ENCODE measurements at regions not wholly inside any gene's neighbourhood (a gene's known extent, or its start where the extent isn't known, plus 50 kb on each side); places are given as distances from the start of the nearest gene placed in this dataset.
"Not testable (repeated sequence)": the region's sequence is repeated elsewhere in the genome, so short reads cannot be mapped to it uniquely, and the experiment has no call there.

DNA sequence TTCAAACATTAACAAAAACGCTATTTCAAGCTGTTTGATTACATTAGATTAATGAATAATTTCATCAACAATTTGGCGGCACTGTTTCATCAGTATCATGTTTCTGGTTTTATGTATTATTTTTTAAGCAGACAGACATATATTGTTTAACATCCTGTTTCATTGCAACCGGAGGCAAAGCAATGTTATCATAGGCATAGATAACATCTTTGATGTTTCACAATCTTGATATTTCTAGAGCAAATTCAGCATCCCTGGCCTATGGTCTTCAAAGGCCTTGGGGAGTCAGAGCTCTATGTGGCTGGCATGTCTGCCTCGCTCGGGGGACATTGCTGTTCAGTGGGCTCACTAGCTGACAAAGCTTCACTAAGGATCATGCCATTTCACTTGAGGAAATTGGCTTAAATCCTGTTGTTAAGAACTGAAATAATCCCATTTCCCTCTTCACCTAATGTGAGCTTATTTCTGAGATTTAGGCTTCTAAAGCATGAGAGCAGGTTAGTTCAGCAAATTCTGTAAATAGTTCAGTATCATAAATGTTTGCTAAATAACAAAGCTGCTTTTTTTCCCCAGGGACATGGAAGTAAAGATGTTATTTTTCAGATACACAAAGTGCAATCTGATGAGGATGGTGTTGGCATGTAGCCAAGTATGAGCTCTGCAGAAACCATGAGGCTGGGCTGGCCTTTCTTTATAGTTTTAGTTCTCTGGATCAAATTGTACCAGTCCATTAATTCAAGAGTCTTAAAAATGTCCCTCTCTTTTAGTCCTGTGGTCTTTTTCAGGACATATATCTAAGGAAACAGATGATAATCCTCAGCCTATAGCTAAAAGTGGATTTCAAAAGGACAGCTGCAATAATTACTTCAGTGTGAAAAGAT, 941.4 kb downstream of the PLOD2 start:
- DNase-seq, result no peak

GRCh38 chr3:145224886-145225285, 936.1 kb downstream of the PLOD2 start:
- no peak for DNase-seq

- no peak for DNase-seq
Measured at GRCh38 chr3:145243875-145244274, 917.1 kb downstream of the PLOD2 start.

GRCh38 chr3:145244327-145244726, 916.7 kb downstream of the PLOD2 start:
- DNase-seq, result no peak

DNA sequence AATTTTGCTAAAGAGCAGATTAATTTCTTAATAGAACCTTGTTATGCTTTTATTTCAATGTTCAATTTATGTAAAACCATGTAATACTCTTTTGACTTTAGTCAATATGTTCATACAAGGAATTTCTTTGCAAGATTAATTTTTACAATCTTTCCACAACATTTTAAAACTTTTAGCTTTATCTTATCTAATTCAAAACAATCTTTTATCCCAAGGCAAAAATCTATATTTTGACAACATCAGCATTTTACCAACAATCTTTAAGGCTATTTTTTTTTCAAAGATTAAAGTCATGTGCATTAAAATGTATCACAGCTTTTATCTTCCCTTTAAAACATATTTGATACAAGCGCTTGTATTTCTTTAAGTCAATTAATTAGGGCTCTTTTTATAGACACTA, 914.7 kb downstream of the PLOD2 start:
- no peak for DNase-seq

DNA sequence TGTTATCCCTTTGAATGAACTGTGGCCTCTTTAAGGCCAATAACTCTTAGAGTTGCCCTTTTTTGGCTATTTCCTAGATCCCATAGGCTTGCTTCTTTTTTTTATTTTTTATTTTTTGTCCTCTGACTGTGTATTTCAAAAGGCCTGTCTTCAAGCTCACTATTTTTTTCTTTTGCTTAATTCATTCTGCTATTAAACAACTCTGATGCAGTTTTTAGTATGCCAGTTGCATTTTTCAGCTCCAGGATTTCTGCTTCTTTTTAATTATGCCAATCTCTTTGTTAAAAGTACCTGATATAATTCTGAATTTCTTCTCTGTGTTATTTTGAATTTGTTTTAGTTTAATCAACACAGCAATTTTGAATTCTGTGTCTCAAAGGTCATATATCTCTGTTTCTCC, 912.1 kb downstream of the PLOD2 start:
- no peak for DNase-seq

- no peak for DNase-seq
Measured at GRCh38 chr3:145251311-145251710, 909.7 kb downstream of the PLOD2 start.

DNA sequence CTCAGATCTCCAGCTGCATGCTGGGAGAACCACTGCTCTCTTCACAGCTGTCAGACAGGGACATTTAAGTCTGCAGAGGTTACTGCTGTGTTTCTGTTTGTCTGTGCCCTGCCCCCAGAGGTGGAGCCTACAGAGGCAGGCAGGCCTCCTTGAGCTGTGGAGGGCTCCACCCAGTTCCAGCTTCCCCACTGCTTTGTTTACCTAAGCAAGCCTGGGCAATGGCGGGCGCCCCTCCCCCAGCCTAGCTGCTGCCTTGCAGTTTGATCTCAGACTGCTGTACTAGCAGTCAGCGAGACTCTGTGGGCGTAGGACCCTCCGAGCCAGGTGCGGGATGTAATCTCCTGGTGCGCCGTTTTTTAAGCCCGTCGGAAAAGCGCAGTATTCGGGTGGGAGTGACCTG, 903.0 kb downstream of the PLOD2 start:
- DNase-seq, result not testable (repeated sequence)

DNA sequence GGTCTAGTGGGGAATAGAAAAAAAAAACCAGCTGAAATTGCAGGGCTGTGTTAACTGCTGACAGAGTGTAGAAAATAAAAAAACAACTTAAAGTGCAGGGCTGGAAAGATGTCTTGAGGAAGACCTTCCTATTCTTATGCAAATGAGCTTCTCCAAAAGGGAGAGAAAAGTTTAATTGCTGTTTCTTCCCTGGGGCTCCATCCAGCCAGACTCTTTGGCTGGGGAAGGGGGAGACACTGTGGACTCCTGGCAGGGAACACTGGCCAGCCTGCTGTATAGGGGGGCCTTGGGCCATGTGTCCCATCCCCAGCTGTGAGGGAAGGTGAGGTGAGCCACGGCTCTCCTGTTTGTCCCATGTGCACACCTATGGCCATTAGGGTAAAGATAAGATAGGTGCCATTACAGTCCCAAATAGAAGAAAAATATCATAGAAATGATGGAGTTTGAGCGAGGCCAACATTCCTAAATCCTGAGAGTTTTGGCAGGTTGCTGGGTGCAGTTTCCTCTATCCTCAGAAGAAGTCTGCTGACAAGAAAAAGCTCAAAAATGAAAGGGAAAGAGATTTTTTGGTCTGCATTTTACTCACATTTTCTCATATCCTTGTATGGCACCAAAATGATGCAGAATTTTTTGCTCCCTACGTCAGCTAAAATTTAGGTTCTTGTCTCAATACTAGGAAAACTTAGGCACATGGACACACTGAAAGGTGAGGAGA, 901.7 kb downstream of the PLOD2 start:
- no peak for DNase-seq

DNA sequence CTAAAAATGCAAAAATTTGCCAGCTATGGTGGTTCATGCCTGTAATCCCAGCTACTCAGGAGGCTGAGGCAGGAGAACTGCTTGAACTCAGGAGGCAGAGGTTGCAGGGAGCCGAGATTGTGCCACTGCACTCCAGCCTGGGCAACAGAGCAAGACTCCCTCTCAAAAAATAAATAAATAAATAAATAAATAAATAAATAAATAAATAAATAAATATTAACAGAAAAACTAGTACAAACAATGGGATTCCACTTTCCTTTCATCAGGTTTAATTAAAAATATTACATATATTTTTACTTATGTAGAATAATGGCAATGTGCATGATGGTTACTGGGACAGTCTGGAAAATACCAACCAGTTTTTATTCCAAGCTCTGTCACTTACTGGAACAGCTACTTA, 897.5 kb downstream of the PLOD2 start:
- DNase-seq, result not testable (repeated sequence)

GRCh38 chr3:145266368-145266767, 894.6 kb downstream of the PLOD2 start:
- no peak for DNase-seq

- no peak for DNase-seq
Measured at GRCh38 chr3:145269106-145269505, 891.9 kb downstream of the PLOD2 start.

GRCh38 chr3:145272684-145273083, 888.3 kb downstream of the PLOD2 start:
- DNase-seq, result no peak

DNA sequence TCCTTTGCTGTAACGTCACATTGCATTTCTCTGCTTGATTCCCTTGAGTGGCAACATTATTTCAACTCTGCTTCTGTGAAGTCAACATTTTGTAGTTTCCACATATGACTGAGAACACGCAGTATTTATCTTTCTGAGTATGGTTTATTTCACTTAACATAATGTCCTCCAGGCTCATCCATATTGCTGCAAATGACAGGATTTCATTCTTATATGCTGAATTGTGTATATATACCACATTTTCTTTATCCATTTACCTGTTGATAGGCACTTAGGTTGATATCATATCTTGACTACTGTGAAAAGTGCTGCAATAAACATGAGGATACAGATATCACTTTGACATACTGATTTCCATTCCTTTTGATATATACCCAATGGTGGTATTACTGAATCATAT, 878.5 kb downstream of the PLOD2 start:
- no peak for DNase-seq

DNA sequence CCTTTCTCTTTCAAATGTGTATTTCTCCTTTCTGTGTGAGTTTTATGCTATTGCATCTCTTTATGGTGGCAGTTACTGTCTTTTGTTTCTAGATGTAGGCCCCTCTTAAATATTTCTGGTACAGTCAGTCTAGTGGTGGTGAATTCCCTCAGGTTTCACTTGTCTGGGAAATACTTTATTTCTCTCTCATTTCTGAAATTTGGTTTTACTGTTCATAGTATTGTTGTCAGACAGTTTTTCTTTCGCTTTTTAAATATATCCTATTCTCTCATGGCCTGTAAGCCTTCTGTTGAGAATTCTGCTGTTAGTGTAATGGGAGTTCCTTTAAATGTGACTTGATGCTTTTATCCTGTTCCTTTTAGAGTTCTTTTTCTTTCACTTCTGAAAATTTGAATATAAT, 874.0 kb downstream of the PLOD2 start:
- DNase-seq, result no peak

DNA sequence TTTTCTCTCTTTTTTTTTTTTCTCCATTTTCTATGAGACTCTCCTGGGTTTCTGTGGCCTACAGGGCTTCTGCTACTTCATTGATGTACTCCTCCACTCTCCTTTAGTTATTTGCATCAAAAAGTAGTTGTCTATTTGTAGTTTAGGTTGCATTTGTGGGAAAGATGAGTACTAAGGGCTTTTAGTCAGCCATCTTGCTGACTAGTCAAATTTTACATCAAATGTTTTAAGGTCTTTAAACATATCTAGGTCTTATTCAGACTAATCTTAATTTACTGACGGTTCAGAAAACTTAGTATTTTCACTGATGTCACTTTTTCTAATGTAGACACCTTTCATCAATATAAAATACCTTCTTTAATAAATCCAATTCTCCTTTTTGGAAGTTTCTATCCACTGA, 871.0 kb downstream of the PLOD2 start:
- DNase-seq, result no peak

GRCh38 chr3:145294572-145294971, 866.4 kb downstream of the PLOD2 start:
- DNase-seq, result no peak

GRCh38 chr3:145307272-145307671, 853.7 kb downstream of the PLOD2 start:
- DNase-seq, result no peak

DNA sequence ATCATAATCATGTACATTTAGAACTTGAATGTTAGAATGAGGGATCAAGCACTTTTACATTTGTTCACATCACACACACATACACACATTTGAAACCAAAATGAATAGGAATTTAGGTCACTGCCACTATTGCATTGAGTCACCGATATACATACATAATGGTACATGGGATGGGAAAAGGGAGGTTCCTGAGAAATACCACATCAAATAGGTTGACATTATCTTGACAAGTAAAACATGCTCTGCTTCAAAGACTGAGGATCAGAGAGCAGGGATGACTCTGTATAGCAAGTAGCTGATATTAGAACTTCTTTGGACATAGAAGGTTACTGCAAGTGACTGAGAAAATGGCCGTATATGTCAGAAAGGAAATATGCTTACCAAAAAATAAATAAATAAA, 847.2 kb downstream of the PLOD2 start:
- no peak for DNase-seq

DNA sequence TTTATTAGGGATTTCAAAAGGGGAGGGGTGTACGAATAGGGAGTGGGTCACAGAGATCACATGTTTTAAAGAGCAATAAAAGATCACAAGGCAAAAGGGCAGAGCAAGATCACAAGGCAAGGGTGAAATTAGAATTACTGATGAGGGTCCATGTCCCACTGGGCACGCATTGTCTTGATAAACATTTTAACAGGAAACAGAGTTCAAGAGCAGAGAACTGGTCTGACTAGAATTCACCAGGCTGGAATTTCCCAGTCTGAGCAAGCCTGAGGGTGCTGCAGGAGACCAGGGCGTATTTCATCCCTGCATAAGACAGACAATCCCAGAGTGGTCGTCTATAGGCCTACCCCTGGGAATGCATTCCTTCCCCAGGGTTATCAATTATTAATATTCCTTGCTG, 844.7 kb downstream of the PLOD2 start:
- not testable (repeated sequence) for DNase-seq

GRCh38 chr3:145326666-145327065, 834.3 kb downstream of the PLOD2 start:
- DNase-seq, result no peak

DNA sequence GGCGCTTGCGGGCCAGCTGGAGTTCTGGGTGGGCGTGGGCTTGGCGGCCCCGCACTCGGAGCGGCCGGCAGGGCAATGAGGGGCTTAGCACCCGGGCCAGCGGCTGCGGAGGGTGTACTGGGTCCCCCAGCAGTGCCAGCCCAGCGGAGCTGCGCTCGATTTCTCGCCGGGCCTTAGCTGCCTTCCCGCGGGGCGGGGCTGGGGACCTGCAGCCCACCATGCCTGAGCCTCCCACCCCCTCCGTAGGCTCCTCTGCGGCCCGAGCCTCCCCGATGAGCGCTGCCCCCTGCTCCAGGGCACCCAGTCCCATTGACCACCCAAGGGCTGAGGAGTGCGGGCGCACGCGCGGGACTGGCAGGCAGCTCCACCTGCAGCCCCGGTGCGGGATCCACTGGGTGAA, 827.6 kb downstream of the PLOD2 start:
- DNase-seq, result not testable (repeated sequence)

- no peak for DNase-seq
Measured at GRCh38 chr3:145333931-145334330, 827.1 kb downstream of the PLOD2 start.

DNA sequence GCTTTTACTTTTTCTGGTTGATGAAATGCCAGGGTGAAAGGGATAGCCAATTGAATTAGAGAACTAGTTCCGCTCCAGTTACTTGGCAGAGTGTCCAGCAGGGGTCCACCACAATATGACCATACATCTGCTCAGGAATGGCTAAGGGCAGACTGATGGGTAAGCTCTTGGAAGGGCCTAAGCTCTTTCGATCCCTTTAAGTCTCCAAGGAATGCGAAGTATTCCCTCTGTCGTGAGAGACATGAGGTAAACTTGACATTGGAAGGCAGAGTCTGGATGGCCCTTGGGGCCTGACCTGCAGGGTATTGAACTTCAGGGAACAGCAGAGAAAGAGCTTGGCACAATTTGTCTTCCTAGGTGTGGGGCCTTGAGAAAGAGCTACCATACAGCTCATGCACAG, 805.8 kb downstream of the PLOD2 start:
- no peak for DNase-seq
